ENCODE measurements at regions not wholly inside any gene's neighbourhood (a gene's known extent, or its start where the extent isn't known, plus 50 kb on each side); places are given as distances from the start of the nearest gene placed in this dataset.

DNA sequence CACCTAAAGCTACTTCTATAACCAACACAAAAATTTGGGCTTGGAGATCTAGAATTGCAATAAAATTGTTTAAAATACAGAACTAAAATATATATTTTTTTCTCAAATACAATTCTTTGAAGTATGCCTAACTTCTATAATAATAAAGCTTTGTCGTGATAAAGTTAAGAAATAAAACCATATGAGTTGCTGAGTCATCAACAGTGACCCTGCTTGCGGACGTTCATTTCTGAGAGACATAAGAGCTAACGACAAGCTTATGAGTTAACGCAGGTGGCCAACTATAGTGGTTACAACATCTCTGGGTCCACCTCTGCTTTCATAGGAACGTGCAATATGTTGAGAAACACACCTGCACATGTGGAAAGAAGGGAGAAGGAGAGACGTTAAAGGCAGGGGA lies 407.1 kb upstream of the SLC14A2 start:
- TF ChIP-seq, protein P1, sequence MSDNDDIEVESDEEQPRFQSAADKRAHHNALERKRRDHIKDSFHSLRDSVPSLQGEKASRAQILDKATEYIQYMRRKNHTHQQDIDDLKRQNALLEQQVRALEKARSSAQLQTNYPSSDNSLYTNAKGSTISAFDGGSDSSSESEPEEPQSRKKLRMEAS (IDR thresholded peaks at IDR 0.05; ENCODE audit: low read depth), result no peak
- TF ChIP-seq, protein P2, sequence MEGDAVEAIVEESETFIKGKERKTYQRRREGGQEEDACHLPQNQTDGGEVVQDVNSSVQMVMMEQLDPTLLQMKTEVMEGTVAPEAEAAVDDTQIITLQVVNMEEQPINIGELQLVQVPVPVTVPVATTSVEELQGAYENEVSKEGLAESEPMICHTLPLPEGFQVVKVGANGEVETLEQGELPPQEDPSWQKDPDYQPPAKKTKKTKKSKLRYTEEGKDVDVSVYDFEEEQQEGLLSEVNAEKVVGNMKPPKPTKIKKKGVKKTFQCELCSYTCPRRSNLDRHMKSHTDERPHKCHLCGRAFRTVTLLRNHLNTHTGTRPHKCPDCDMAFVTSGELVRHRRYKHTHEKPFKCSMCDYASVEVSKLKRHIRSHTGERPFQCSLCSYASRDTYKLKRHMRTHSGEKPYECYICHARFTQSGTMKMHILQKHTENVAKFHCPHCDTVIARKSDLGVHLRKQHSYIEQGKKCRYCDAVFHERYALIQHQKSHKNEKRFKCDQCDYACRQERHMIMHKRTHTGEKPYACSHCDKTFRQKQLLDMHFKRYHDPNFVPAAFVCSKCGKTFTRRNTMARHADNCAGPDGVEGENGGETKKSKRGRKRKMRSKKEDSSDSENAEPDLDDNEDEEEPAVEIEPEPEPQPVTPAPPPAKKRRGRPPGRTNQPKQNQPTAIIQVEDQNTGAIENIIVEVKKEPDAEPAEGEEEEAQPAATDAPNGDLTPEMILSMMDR (IDR thresholded peaks at IDR 0.05), result no peak
- TF ChIP-seq, protein P3, sequence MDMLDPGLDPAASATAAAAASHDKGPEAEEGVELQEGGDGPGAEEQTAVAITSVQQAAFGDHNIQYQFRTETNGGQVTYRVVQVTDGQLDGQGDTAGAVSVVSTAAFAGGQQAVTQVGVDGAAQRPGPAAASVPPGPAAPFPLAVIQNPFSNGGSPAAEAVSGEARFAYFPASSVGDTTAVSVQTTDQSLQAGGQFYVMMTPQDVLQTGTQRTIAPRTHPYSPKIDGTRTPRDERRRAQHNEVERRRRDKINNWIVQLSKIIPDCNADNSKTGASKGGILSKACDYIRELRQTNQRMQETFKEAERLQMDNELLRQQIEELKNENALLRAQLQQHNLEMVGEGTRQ (IDR thresholded peaks at IDR 0.05; ENCODE audit: borderline replicate concordance, low read depth, low read length), result no peak
- TF ChIP-seq FOSL2 (IDR thresholded peaks at IDR 0.05; ENCODE audit: borderline replicate concordance, low read depth) (no peak), GABPA (IDR thresholded peaks at IDR 0.05; ENCODE audit: low read depth) (no peak), POLR2AphosphoS5 (IDR thresholded peaks at IDR 0.05; ENCODE audit: low read depth, low read length) (no peak), CHD2 (IDR thresholded peaks at IDR 0.05; ENCODE audit: low read length, partially characterized antibody) (no peak), TAF1 (IDR thresholded peaks at IDR 0.05; ENCODE audit: borderline replicate concordance, low read depth, low read length) (no peak), NFIC (IDR thresholded peaks at IDR 0.05; ENCODE audit: borderline replicate concordance) (no peak), EP300 (IDR thresholded peaks at IDR 0.05; ENCODE audit: borderline replicate concordance in 1 of 2, low read depth in 1 of 2, low read length in 1 of 2) (no peak), SIN3A (IDR thresholded peaks at IDR 0.05; ENCODE audit: borderline replicate concordance, low read depth, low read length) (no peak), RAD21 (IDR thresholded peaks at IDR 0.05; ENCODE audit: low read length) (no peak)
- TF ChIP-seq, protein P4, sequence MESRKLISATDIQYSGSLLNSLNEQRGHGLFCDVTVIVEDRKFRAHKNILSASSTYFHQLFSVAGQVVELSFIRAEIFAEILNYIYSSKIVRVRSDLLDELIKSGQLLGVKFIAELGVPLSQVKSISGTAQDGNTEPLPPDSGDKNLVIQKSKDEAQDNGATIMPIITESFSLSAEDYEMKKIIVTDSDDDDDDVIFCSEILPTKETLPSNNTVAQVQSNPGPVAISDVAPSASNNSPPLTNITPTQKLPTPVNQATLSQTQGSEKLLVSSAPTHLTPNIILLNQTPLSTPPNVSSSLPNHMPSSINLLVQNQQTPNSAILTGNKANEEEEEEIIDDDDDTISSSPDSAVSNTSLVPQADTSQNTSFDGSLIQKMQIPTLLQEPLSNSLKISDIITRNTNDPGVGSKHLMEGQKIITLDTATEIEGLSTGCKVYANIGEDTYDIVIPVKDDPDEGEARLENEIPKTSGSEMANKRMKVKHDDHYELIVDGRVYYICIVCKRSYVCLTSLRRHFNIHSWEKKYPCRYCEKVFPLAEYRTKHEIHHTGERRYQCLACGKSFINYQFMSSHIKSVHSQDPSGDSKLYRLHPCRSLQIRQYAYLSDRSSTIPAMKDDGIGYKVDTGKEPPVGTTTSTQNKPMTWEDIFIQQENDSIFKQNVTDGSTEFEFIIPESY (IDR thresholded peaks at IDR 0.05; ENCODE audit: borderline replicate concordance, low read depth), result no peak

Measured in SK-N-SH (cell line).